GM21360 (cell line): ENCODE measurements at regions not wholly inside any gene's neighbourhood (a gene's known extent, or its start where the extent isn't known, plus 50 kb on each side); places are given as distances from the start of the nearest gene placed in this dataset.

ENCODE experiments used
- ATAC-seq: cut with Tn5 transposase; IDR thresholded peaks from one replicate; pipeline ENCODE4 v1.9.1; 2021; ENCODE audit warnings: mild to moderate bottlenecking, moderate library complexity; ENCODE audit not compliant: unreplicated experiment

GRCh38 chr12:38138225-38139221, 178.1 kb upstream of the ALG10B start:
- peak; percentile 75 for ATAC-seq

GRCh38 chr12:38139456-38139855, 177.1 kb upstream of the ALG10B start:
- no peak for ATAC-seq

GRCh38 chr12:38141239-38141638, 175.3 kb upstream of the ALG10B start:
- ATAC-seq = no peak

GRCh38 chr12:38141861-38142260, 174.7 kb upstream of the ALG10B start:
- ATAC-seq = no peak

- no peak for ATAC-seq
These were observed 173.6 kb upstream of the ALG10B start for GRCh38 chr12:38142974-38143373.

GRCh38 chr12:38144049-38144448, 172.5 kb upstream of the ALG10B start:
- no peak for ATAC-seq

- no peak for ATAC-seq
These were observed 171.8 kb upstream of the ALG10B start for GRCh38 chr12:38144601-38145436.

- no peak for ATAC-seq
These were observed 167.0 kb upstream of the ALG10B start for GRCh38 chr12:38149395-38150073.

- no peak for ATAC-seq
These were observed 164.4 kb upstream of the ALG10B start for GRCh38 chr12:38151991-38152700.

- no peak for ATAC-seq
These were observed 163.5 kb upstream of the ALG10B start for GRCh38 chr12:38152816-38153736.

- ATAC-seq = no peak
These were observed 162.9 kb upstream of the ALG10B start for GRCh38 chr12:38153737-38154061.

- no peak for ATAC-seq
These were observed 162.2 kb upstream of the ALG10B start for GRCh38 chr12:38154096-38155019.

GRCh38 chr12:38155020-38155395, 161.6 kb upstream of the ALG10B start:
- ATAC-seq = no peak

- no peak for ATAC-seq
These were observed 160.8 kb upstream of the ALG10B start for GRCh38 chr12:38155526-38156496.

GRCh38 chr12:38156497-38157245, 159.9 kb upstream of the ALG10B start:
- no peak for ATAC-seq

GRCh38 chr12:38157274-38157932, 159.2 kb upstream of the ALG10B start:
- no peak for ATAC-seq
